GM18498 (cell line): ENCODE measurements at regions not wholly inside any gene's neighbourhood (a gene's known extent, or its start where the extent isn't known, plus 50 kb on each side); places are given as distances from the start of the nearest gene placed in this dataset.

Experiments
- ATAC-seq: cut with Tn5 transposase; IDR thresholded peaks from one replicate; pipeline ENCODE4 v1.9.1; 2021; ENCODE audit warnings: mild to moderate bottlenecking, moderate library complexity; ENCODE audit not compliant: unreplicated experiment

DNA sequence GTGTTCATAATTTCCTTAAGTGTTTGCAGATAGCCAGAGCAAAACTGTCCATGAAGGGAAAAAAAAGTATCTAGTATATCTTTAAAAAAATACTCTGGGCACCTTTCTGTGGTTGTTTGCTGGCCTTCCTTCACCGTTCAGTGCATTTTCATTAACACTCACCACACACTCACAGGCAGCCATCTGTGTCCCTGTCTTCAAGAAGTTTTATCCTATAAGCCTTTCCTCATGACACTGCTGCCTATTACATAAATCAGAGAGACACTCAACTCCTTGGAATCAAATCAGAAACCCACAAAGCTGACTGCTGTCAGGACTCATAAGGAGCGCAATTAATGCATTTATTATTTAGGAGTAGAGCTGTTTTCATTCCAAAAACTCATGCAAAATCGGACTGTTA lies 1720.2 kb downstream of the PCDH7 start:
- no peak for ATAC-seq

DNA sequence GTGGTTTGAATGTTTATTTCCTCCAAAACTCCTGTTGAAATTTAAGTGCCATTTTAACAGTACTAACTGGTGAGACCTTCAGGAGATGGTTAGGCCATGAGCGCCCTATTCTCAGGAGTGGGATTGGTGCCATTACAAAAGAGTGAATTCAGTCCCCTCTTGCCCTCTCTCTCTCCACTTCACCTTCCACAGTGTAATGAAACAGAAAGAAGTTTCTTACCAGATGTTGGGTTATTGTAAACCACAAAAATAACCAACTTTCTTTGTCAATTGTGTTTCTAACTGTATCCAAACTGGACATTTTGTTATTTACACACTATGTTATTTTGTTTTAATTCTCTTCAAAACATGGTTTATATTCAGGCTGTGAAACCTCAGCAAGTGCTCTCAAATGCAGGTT lies 1734.3 kb downstream of the PCDH7 start:
- ATAC-seq: no peak

DNA sequence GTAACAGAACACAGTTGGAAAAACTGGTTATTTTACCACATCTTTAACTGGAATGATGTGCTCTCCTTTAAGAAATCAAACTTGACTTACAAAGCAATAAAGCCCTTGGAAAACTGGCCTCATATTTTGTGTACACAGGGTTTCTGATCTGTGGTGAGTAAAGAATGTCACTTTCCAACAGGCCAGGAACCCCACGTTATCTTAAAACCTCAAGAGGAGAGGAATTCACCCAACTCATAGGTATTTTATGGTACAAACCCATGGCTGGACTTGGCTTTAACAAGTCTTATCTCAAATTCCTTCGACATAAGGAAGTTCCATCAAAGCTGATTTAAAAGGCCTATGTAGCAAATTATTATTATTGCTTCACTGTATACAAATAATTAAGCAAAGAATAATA lies 1735.1 kb downstream of the PCDH7 start:
- no peak for ATAC-seq

GRCh38 chr4:32460972-32461371 lies 1740.8 kb downstream of the PCDH7 start:
- ATAC-seq: no peak

DNA sequence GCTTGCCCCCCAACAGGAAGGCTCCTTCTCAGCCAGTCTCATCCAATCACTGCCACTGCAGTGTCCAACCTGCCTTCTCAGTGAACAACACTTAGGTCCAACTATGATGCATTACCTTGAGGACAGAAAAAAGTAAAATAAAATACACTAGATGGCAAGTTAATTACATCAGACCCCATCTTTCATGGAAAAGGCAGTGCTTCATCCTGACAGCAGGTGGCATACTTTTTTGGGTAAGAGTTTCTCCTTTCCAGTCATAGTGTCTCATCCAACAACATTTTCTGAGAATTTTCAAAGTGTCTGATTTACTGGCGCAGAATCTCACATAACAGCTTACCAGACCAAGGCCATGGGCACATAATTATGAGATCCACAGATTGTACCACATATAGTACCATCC lies 1742.8 kb downstream of the PCDH7 start:
- ATAC-seq: no peak

DNA sequence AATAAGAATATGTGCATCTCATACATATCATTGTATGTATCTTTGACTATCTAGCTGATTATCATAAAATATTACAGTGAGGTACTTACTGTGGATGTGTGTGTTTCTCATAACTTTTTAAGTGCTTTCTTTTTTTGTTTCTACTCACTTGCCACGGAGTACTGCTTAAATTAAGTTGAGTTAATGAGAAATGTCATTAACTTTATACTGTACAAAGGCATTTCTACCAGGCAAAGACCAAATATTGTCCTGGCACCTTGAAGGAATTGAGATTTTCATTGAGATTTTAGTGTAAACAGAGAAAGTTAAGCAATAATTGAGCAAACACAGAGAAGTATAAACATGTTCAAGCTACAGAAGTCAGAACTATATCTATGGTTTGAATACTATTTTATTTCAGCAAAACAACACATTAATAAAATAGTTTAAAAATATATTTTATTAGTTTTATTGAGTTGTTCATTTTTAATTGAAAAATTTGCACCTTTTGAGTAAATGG lies 1750.0 kb downstream of the PCDH7 start:
- ATAC-seq: no peak

GRCh38 chr4:32472918-32473317 lies 1752.7 kb downstream of the PCDH7 start:
- no peak for ATAC-seq

DNA sequence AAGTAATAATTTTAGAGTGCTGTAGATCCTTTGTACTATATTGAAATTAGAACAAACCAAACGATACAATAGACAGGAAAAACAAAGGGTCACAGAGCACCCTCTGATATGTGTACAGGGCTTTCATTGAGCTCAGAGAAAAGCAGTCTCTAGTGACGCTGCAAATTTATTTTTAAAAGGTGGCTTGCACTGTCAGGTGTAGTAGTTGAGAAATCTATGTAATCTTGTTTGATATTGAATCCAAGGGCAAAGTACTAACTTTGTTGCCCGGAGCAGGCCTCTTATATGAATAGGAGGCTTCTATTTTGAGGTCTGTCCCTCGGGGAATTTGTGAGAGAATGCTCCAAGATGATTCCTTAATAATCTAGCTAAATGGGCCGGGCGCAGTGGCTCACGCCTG lies 1755.5 kb downstream of the PCDH7 start:
- no peak for ATAC-seq

GRCh38 chr4:32477518-32477917 lies 1757.3 kb downstream of the PCDH7 start:
- ATAC-seq: no peak

- no peak for ATAC-seq
Observed at GRCh38 chr4:32485956-32486355, 1765.8 kb downstream of the PCDH7 start.

GRCh38 chr4:32488690-32489089 lies 1768.5 kb downstream of the PCDH7 start:
- ATAC-seq: no peak

- ATAC-seq: no peak
Observed at GRCh38 chr4:32499171-32499570, 1779.0 kb downstream of the PCDH7 start.

DNA sequence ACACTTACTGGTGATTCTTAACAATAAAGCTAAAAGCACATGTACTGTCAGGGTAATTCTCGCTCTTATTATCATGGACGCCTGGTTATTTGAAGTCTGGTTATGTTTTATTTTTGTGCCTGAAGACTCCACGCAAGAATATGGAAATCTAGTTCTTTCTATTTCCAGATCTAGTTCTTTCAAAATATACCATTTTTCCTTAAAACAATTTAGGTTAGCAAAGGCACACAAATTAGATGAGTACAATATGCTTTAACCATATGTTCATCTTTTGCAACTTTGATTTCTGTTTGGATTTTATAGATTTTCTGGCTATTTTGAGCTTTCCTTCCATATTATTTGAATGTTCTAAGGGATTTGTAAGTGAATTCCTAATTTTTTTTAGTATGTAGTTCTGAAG lies 1783.1 kb downstream of the PCDH7 start:
- ATAC-seq: no peak

DNA sequence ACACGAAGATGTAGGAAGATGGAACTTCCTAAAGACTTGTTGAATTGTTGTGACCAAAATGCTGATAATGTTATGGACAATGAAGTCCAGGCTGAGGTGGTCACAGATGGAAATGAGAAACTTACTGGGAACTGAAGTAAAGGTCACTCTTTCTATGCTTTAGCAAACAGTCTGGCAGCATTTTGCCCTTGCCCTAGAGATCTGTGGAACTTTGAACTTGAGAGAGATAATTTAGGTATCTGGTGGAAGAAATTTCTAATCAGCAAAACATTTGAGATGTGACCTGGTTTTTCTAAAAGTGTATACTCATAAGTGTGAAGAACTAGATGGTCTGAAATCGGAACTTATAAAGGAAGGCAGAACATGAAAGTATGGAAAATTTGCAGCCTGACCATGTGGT lies 1785.9 kb downstream of the PCDH7 start:
- no peak for ATAC-seq

DNA sequence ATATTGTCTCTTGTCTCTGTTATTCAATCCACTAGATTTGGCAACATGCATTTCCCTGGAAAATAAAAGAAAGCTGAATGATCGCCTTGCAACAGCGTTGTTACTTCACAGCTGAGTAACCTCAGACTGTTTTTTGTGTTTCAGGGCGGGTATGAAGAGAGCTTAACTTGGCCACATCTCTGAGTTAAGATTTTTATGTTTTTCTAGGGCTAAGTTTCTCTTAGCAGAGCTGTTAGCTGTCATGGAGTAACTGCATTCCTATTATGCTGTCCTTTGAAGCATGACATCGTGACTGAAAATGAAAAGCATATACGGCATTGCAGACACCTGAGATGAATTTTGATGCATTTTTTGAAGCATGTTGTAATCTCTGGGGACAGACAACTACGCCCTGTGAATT lies 1798.9 kb downstream of the PCDH7 start:
- ATAC-seq: no peak

DNA sequence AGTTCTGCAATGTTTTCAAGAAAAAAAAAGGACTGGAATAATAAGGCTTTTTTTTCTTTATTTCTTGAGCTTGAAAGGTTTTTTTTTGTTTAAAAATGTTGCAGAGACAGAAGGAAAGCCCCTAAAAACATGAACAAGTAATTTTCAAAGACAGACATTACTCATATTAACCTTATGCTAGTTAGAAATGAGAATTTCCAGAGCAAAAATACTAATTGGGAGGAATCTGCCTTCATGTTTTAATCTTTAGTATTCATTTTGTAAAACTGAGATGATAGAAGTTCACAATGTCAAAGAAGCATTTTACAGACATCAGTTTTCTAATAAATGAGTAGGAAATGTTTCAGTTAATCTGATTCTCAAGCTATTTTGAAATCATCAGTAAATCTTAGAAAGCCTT lies 1805.3 kb downstream of the PCDH7 start:
- no peak for ATAC-seq

DNA sequence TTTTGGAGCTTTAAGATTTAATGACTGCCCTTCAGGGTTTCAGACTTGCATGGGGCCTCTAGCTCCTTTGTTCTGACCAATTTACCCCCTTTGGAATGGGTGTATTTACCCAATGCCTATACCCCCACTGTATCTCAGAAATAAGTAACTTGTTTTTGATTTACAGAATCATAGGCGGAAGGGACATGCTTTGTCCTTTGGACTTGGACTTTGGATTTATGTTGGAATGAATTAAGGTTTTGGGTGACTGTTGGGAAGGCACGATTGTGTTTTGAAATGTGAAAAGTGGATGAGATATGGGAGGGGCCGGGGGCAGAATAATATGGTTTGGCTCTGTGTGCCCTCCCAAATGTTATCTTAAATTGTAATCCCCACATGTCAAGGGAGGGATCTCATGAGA lies 1824.7 kb downstream of the PCDH7 start:
- no peak for ATAC-seq

- ATAC-seq: no peak
Observed at GRCh38 chr4:32551943-32552342, 1831.8 kb downstream of the PCDH7 start.

- ATAC-seq: no peak
Observed at GRCh38 chr4:32560306-32560705, 1840.1 kb downstream of the PCDH7 start.

DNA sequence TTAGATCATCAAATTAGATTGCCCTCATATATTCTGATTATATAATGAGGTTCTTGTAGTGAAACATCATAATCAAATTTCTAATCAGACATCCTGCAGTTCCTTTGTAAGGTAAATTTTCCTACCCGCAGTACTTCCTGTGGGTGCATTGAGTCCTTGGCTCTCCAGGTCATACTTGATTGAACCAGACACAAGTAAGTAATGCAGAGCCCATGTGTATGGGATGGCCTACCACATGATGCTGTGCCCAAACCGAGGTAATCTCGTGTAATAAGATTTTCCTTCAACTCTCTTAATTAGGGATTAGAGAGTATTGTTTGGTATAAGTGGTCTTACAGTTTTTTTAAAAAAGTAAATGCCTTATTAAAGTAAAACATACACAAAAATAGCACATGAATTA lies 1841.8 kb downstream of the PCDH7 start:
- no peak for ATAC-seq

- no peak for ATAC-seq
Observed at GRCh38 chr4:32564626-32565025, 1844.5 kb downstream of the PCDH7 start.

DNA sequence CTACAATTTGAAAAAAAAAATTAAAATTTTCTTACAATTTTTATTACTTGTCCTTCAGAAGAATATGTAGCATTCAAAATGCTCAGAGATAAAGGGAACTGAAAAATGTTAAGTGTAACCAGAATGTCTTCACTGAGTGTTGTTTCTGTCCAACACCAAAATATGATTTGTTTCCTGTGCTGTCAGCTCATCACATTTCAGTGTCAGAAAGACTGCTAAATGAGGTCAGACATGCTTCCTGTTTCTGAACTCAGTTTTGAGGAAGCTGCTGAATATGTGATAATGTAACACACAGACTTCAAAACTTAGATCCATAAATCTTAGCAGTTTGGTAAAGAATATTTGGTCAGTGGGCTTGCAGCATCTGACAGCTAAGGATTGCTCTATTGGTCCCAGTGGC lies 1849.7 kb downstream of the PCDH7 start:
- ATAC-seq: no peak

- ATAC-seq: no peak
Observed at GRCh38 chr4:32572366-32572765, 1852.2 kb downstream of the PCDH7 start.

DNA sequence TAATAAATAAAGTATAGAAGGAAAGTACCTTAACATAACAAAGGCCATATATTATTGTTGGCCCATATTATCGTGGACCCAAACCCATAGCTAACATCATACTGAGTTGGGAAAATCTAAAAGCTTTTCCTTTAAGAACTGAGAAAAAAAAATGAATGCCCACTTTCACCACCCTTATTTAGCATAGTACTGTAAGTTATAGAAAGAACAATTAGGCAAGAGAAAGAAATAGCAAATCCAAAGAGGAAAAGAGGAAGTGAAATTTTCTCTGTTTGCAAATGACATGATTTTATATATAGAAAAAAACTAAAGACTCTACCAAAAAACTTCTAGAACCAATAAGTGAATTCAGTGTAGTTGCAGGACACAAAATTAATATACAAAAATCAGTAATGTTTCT lies 1854.6 kb downstream of the PCDH7 start:
- no peak for ATAC-seq
